GM10248 (cell line): ENCODE measurements at regions not wholly inside any gene's neighbourhood (a gene's known extent, or its start where the extent isn't known, plus 50 kb on each side); places are given as distances from the start of the nearest gene placed in this dataset.

Source experiments
- CTCF ChIA-PET: fragments of 300-600 bp; sonication (Branson Sonifier 250); formaldehyde crosslinking; extraction: SDS; loops from one replicate; lab custom pipeline; 2021; ENCODE audit warnings: antibody characterized with exemption; lab: Yijun Ruan, JAX
- POLR2A ChIA-PET: fragments of 350-650 bp; sonication (Branson Sonifier 250); formaldehyde crosslinking; extraction: SDS; loops from one replicate; lab custom pipeline; 2020; ENCODE audit warnings: antibody characterized with exemption; lab: Yijun Ruan, JAX
- DNase-seq: peaks from one replicate; pipeline ENCODE4 v3.0.0; 2012; ENCODE audit errors: extremely low spot score
- CTCF ChIP-seq: IDR thresholded peaks from 2 replicates; pipeline ENCODE4 v1.5.1; 2012; ENCODE audit warnings: mild to moderate bottlenecking, low read depth; ENCODE audit errors: extremely low read depth, missing control alignments, control extremely low read depth

GRCh38 chr7:93728292-93728691 is 153.8 kb upstream of the CALCR start:
- CTCF ChIA-PET: interaction anchor here (1.2 kb wide), 1 partner anchor 12 kb away, joined by 4 read pairs; no protein-coding TSS in a partner anchor
- DNase-seq: no peak

GRCh38 chr7:93725954-93726353 is 151.4 kb upstream of the CALCR start:
- no peak for DNase-seq
- TF ChIP-seq CTCF: no peak
- ChIA-PET CTCF (interaction anchor here (1.5 to 1.6 kb wide), 2 partner anchors 23 to 724 kb away, joined by 3 read pairs; no protein-coding TSS in a partner anchor), POLR2A (no interaction called here)

More at GRCh38 chr7:93728292-93728691, 153.8 kb upstream of the CALCR start:
- POLR2A ChIA-PET: no interaction called here
- TF ChIP-seq CTCF: no peak

GRCh38 chr7:93723424-93724124 is 149.1 kb upstream of the CALCR start:
- CTCF ChIA-PET: no interaction called here
- no peak for DNase-seq
- TF ChIP-seq CTCF: no peak
- POLR2A ChIA-PET: no interaction called here

- ChIA-PET CTCF (interaction anchor here (1.2 to 1.4 kb wide), 2 partner anchors 9 to 31 kb away, joined by 3 read pairs; no protein-coding TSS in a partner anchor), POLR2A (no interaction called here)
- TF ChIP-seq CTCF: no peak
- DNase-seq: no peak
Measured at GRCh38 chr7:93720106-93720505, 145.6 kb upstream of the CALCR start.

- TF ChIP-seq CTCF: no peak
- CTCF ChIA-PET: interaction anchor here (1.2 to 1.4 kb wide), 2 partner anchors 8 to 31 kb away, joined by 3 read pairs; no protein-coding TSS in a partner anchor
- POLR2A ChIA-PET: no interaction called here
- DNase-seq: no peak
Measured at GRCh38 chr7:93719546-93719945, 145.0 kb upstream of the CALCR start.

GRCh38 chr7:93717217-93717900 is 142.8 kb upstream of the CALCR start:
- no peak for TF ChIP-seq CTCF
- DNase-seq: no peak
- POLR2A ChIA-PET: no interaction called here
- CTCF ChIA-PET: interaction anchor here (0.6 to 2.1 kb wide), 3 partner anchors 16 to 505 kb away, joined by 3 to 5 read pairs (median 3); no protein-coding TSS in a partner anchor
